Nucleus accumbens (tissue), 56 donors: ENCODE measurements at regions not wholly inside any gene's neighbourhood (a gene's known extent, or its start where the extent isn't known, plus 50 kb on each side); places are given as distances from the start of the nearest gene placed in this dataset.
"Not testable (repeated sequence)": the region's sequence is repeated elsewhere in the genome, so short reads cannot be mapped to it uniquely, and the experiment has no call there.

ENCODE experiments used
- DNase-seq, 56 donors: peaks; one replicate each; lab custom pipeline; 2025; lab: John Stamatoyannopoulos, UW

DNA sequence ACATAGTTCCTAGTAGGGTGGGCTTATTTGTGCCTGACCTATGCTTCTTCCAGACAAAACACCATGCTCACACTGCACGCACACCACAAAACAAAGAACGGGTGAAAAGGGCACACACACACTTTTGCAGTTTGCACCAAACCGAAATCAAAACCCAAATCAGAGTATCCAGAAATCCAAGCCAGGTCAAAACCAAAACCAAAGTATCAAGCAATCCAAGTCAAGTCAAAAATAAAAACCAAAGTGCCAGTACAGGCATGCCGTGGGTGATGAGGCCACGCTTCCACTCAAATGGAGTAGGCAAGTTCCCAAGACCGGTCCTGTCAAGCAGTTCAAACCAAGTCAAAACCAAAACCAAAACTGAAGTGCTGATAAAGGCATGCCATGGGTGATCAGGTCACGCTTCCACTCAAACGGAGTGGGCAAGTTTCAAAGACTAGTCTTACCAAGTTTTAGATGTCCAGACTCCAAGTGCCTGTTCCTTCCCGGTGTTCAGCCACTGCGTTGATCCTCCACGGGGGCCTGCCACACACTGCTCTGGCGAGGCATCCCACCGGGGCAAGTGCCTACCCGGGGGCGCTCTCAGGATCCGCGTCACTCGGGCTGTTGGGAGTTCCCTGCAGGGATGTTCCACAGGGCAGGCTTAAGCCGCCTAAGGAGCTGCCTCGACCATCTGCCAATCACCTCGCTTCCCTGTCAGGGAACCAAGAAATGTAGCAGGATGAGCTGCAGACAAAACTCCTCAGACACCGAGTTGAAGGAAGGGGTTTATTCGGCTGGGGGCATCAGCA is 184.5 kb upstream of the SGO1 start:
- not testable (repeated sequence) for DNase-seq

DNA sequence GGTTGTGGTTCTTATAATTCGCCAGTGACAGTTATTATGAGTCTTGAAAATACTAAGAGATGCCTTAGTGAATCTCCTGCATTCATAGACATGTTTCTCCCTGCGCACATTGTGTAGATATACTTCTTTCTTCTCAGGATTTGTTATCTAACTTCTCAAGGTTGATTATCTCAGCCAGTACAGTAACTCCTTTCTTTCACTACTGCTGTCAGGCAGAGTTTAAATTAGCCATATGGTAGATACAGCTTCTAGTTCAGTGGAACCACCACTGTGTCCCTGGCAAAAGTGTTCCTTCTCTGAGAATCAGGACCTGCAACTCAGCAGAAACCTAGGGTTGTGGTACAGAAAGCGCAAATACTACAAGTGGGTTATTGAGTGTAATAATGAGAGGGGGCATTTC is 175.0 kb upstream of the SGO1 start:
- DNase-seq = no peak

DNA sequence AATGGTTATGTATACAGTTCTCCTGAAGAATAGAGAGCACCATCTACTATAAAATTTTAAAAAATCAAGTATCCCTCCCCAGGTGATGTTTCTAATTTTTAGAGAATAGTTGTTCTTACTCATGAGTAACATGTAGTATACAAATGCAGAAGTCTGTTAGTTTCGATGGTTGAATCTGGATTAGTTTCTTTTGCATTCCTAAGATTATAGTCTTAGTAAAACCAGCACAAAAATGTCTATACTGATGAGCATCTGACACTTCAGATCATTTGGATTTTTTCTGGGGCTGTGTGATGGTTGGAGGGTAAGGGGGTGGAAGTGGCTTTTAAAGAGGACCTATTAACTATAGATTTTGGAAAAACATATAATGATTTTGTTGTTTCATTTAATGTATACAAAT is 167.3 kb upstream of the SGO1 start:
- no peak for DNase-seq

DNA sequence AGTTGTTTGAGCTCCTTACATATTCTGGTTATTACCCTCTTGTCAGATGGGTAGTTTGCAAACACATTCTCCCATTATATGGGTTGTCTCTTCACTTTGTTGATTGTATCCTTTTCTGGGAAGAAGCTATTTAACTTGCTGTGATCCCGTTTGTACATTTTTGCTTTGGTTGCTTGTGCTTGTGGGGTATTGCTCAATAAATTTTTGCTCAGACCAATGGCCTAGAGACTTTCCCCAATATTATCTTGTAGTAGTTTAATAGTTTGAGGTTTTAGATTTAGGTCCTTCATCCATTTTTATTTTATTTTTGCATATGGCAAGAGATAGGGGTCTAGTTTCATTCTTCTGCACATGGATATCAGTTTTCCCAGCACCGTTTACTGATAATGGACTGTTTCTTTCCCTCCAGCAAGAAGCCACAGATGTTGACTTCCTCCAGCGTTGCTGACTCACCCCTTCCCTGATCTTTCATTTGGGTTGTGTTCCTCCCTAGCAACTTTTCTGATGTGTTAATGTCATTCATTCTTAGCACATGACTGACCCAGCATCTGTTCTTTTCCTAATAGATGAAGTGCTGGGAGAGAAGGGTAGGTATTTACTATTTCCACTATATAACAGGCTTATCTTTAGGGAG is 166.7 kb upstream of the SGO1 start:
- no peak for DNase-seq

DNA sequence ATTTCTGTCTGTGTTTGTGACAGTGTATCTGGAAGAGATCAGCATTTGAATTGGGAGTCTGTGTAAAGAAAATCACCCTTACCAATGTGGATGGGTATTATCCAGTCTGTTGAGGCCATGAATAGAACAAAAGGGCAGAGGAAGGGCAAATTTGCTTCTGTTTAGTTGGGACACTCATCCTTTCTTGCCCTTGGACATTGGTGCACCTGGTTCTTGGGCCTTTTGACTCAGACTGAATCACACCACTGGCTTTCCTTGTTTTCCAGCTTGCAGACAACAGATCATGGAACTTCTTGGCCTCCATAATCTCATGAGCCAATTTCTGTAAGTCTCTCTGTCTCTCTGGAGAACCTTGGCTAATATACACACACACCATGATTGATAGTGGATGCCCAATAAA is 164.4 kb upstream of the SGO1 start:
- no peak for DNase-seq

DNA sequence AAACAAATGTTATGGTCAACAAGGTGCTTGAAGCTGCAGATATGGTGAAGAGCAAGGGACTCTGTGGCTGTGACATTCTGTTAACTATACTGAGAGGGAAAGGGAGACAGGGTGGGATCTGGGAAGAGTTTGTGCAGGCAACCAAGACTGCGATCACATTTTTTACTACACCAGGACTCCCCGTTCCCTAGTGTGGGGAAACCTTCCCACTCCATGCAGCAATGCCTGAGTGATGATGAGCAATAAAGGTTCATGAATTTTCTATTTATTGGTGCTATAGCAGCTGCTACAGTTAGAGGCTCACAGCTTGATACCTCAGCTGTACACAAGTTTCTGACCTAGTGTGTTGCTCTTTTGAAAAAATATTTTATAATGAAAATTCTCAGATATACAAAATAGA is 160.9 kb upstream of the SGO1 start:
- DNase-seq = peak in 2 of 56 donors; percentile 2 to 12

DNA sequence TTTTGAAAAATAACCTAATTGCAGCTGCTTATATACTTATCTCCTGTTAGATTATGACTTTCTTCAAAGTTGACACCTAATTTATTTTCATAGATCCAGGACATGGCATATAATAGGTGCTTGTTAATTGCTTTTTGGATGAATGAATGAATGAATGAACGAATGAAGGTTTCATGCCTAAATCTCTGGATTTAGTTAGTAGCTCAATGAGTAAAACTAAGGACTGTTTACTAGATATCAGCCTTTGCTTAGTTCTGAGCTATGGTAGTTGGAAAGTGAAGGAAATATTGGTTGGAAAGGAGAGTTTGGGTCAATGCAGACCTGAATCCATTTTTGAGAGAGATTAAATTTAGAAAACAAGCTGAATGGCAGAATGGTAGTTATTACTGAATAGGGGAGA is 160.4 kb upstream of the SGO1 start:
- no peak for DNase-seq

DNA sequence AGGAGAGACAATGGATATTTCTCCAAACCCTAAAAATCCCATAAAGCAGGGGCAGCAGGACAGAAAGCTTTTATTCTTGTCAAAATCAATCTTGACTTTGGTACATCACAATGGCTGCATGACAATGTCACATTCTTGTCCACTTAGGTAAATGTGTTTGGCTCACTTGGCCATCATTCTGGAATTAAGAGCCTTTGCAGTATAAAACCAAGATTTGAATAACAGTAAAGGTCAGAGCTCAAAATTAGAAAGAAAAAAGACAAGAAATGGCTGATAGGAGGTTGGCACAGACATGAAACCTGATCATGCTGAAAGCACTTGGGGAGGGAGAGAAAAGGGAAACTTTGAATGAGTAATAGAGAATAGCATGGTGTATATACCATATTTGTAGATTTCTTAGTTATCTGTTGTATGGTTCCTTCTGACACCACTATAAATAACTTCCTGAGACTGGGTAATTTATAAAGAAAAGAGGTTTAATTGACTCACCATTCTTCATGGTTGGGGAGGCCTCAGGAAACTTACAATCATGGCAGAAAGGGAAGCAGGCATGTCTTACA is 158.5 kb upstream of the SGO1 start:
- DNase-seq = no peak

DNA sequence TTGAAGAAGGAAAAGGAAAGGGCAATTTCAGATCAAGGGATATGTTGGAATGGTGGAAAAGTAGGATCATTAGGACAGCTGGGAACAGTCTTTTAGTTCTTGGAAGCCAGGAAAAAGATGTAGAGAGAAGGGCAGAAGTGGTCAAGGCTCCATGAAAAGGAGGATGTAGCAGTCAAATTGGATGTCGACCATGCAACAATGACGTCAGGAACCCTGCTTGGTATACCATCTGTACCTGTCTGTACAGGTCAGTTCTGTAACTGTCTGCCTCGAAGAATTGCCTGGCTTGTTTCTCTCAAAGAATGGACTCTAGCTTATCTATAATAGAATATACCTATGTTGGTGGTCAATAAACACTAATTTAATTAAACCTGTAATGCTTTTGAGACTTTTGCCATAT is 157.8 kb upstream of the SGO1 start:
- DNase-seq = no peak

DNA sequence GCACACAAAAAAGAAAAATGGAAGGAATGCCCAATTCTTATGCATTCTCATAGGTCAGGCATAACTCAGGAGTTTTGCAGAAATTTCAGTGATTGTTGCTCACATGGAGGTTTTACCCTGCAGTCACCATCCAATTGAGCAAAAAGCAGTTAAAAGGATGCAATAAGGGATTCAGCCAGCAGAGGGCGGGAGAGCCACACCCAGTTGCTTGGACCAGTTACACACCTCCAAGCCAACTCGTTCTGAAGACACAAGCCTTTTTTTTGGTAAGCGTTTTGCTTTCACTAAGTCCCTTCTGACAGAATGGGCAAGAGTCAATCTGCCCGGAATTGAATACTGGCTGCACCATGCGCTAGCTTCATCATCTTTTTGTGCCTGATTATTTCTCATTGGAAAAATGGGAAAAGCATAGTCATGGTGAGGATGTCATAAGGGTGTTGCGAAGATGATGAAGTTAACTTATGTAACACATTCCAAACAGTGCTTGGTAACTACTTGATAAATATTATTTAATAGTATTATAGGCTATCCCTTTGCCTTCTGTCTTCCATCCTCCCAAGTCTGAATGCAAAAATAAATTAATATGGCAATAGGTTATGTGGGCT is 154.4 kb upstream of the SGO1 start:
- DNase-seq = peak in 48 of 56 donors; percentile 1 to 84 (median 36)

DNA sequence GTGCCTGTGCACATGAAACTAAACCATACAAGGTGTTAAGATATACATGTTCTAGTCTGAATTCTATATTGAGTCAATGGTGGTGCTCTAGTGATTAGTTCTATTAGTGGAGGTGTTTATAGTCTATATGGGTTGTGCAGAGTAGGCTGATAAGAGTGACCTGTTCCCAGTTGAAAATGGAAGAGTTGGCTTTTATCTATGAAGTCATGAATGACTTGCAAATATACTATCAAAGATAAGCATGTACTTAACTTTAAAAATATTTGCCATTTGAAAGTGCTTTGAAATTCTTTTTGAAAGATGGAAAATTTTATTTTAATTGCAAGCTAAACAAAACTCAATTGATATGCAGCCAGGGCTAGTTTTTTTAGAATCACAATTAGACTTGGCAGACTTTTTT is 150.6 kb upstream of the SGO1 start:
- DNase-seq = no peak

DNA sequence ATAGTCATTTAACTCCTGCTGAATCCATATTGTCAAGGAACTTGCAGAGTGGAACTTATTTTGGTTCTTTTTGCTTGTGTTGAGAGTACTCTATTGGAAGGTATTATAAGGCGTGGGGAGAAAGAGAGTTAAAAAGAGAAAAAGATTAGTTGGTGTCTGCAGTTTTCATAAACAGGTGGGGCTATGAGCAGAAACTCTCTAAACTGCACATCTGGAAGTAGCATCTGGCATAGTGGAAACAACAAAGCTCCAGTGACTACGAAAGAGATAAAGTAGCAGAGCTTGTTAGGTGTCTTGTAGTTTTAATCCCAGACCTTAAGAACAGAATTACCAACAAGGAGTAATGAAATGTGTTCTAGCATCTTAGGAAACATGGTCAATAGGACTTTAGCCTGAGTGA is 148.8 kb upstream of the SGO1 start:
- no peak for DNase-seq

DNA sequence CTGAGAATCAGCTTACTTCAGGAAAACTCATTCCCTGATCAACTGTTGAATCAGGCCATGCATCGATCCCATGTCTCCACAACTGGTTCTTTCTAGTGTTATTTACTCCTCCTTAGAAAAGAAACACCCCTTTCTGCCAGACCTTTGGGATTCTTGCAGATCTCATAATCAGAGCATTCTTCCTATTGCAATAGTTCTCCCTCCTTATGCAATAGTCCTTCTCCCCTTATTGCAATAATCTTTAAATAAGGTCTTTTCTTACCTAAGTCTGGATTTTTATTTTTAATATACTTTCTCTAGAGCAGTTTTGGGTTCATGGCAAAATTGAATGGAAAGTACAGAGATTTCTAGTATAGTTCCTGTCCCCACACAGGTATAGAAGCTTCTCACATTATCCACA is 141.9 kb upstream of the SGO1 start:
- DNase-seq = no peak

DNA sequence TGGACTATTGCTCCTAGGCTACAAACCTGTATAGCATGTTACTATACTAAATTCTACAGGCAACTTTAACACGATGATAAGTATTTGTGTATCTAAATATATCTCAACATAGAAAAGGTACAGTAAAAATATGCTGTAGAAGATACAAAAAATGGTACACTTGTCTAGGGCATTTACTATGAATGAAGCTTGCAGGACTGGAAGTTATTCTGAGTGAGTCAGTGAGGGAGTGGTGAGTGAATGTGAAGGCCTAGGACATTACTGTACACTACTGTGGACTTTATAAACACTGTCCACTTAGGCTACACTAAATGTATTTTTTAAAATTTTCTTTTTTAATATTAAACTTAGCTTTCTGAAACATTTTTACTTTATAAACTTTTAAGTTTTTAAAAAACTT is 140.5 kb upstream of the SGO1 start:
- DNase-seq = no peak

DNA sequence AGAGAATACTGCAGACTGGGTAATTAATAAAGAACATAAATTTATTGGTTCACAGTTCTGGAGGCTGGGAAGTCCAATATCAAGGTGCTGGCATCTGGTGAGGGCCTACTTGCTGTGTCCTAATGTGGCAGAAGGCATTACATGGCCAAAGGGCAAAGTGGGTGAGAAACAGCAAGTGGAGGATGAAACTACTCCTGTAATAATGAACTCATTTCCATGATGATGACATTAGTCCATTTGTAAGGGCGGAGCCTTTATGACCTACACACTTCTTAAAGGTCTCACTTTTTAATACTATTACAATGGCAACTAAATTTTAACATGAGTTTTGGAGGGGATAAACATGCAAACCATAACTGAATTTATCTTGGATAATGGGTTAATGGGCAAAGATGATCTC is 139.6 kb upstream of the SGO1 start:
- DNase-seq = no peak

DNA sequence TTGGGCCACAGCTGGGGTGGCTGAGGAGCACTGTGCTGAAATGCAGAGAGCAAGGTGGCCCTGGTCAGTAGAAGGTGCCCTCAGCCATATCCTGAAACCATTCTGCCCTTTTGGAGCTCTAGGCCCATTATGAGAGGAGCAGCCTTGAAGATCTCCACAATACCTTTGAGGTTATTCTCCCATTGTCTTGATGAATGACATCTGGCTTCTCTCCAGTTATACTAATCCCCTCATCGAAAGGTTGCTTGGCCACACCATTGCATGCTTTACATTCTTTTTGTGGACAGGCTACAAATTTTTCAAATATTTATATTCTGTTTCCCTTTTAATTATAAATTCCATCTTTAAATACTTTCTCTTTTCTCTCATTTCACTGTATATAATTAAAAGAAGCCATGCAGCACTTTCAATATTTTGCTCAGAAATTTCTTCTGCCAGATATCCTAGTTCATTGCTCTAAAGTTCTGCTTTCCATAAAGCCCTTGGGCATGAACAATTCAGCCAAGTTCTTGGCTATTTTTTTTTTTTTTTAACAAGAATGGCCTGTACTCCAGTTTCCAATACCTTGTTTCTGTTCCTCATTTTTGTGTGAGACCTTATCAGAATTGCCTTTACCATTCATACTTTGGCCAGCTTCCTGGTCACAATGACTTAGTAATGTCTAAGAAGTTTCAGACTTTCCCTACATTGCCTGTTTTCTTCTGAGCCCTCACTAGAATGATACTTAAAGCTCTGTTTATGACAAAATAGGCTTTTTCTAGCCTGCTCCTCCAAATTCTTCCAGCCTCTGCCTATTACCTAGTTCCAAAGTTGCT is 138.9 kb upstream of the SGO1 start:
- no peak for DNase-seq

DNA sequence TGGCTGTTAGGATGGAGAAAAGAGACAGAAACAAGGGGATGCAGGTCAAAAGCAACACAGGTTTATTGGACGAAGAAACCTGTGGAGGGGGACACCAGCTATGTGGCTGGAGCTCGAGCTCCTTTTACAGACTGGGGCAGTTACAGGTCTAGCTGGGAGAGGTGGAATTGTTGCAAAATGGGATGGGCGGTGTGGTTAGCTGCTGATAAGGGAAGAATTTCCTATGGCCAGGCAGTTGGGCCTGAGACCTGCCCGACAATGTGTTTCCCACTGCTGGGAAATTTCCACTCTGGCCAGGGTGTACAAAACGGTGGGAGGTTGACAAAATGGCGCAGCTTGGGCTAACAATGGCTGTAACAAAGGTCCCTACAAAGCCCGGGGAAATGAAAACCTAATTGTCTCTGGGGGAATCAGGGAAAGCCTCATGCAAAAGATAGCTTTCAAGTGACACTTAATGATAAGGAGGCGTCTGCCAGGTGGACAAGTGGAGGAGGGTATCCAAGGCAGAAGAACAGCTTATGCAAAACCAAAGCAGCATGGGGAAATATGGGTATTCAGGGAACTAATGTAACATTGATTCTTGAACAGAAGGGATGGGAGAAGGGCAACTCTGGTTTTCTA is 137.4 kb upstream of the SGO1 start:
- no peak for DNase-seq

DNA sequence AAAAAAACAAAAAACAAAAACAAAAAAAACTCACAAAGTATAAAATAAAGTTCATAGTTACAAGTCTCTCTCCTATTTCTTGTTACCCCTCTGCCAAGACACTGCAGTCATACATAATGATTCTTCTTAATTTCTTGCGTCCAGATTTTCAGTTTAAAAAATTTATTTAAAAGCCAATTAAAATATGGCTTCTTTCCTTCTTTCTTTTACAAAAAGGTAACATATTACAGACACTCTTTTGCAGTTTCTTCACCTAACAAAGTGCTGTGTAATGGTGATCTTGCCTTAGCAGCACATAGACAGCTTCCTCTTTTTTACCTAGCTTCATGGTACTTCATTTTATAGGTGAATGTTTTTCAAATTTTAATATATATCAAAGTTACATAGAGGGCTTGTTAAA is 136.1 kb upstream of the SGO1 start:
- no peak for DNase-seq

DNA sequence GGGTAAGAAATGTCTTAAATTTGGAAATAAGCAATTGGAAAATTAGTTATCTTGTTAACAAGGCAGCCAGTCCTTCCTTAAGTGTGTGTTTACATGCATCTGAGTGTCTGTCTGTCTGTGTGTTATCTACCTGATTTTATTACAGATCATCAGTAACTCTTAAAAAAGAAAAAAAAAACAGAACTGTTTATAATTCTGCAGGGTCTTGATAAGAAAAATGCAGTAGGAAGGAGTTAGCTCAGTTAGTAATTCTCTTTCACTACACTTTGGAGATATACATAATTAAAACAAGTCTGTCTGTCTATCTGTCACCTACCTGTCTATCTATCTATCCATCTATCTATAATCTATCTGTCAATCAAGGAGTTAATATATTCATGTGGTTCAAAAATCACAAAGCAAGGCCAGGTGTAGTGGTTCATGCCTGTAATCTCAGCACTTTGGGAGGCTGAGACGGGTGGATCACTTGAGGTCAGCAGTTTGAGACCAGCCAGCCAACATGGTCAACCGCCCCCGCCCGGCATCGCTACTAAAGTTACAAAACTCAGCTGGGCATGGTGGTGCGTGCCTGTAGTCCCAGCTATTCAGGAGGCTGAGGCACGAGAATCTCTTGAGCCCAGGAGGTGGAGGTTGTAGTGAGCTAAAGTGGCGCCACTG is 135.5 kb upstream of the SGO1 start:
- no peak for DNase-seq

DNA sequence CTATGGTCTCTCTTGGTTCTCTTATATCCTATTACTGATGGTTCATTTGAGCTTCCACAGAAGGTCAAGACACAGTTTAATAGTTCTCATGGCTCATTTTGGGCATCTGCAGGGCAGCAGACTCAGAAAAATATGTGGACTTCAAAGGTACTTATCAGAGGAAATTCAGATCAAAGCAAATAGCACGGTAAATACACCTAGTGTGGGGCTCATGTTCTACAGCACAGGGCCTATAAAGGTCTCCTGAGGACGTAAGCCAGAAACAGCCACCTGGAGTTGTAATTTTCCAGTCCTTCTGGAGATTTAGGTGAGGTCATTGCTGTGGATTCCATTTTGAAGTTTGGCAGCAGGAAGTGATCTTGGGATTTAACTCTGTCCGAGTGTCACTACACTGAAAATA is 134.5 kb upstream of the SGO1 start:
- no peak for DNase-seq
